HG02798 (cell line): ENCODE measurements at regions not wholly inside any gene's neighbourhood (a gene's known extent, or its start where the extent isn't known, plus 50 kb on each side); places are given as distances from the start of the nearest gene placed in this dataset.

ENCODE experiments used
- ATAC-seq: cut with Tn5 transposase; IDR thresholded peaks from one replicate; pipeline ENCODE4 v1.9.1; 2021; ENCODE audit warnings: mild to moderate bottlenecking; ENCODE audit not compliant: unreplicated experiment, poor library complexity

- no peak for ATAC-seq
These were observed 1476.9 kb downstream of the ARAP2 start for GRCh38 chr4:34767407-34767806.

GRCh38 chr4:34771632-34772031 lies 1472.7 kb downstream of the ARAP2 start:
- no peak for ATAC-seq

GRCh38 chr4:34790131-34790530 lies 1454.2 kb downstream of the ARAP2 start:
- ATAC-seq, result no peak

GRCh38 chr4:34791209-34791608 lies 1453.1 kb downstream of the ARAP2 start:
- no peak for ATAC-seq

- no peak for ATAC-seq
These were observed 1443.4 kb downstream of the ARAP2 start for GRCh38 chr4:34800953-34801352.

- ATAC-seq, result no peak
These were observed 1430.0 kb downstream of the ARAP2 start for GRCh38 chr4:34814266-34814665.

- no peak for ATAC-seq
These were observed 1419.8 kb downstream of the ARAP2 start for GRCh38 chr4:34824515-34824914.

GRCh38 chr4:34826660-34827059 lies 1417.7 kb downstream of the ARAP2 start:
- no peak for ATAC-seq

- ATAC-seq, result no peak
These were observed 1398.4 kb downstream of the ARAP2 start for GRCh38 chr4:34845926-34846325.

GRCh38 chr4:34850421-34850820 lies 1393.9 kb downstream of the ARAP2 start:
- ATAC-seq, result no peak

- no peak for ATAC-seq
These were observed 1393.3 kb downstream of the ARAP2 start for GRCh38 chr4:34850968-34851367.

- ATAC-seq, result no peak
These were observed 1392.9 kb downstream of the ARAP2 start for GRCh38 chr4:34851411-34851810.

- ATAC-seq, result no peak
These were observed 1389.9 kb downstream of the ARAP2 start for GRCh38 chr4:34854451-34854850.

GRCh38 chr4:34861666-34862065 lies 1382.6 kb downstream of the ARAP2 start:
- ATAC-seq, result no peak

- no peak for ATAC-seq
These were observed 1365.4 kb downstream of the ARAP2 start for GRCh38 chr4:34878961-34879360.

GRCh38 chr4:34880246-34880645 lies 1364.1 kb downstream of the ARAP2 start:
- ATAC-seq, result no peak

GRCh38 chr4:34891892-34892291 lies 1352.4 kb downstream of the ARAP2 start:
- no peak for ATAC-seq

- ATAC-seq, result no peak
These were observed 1350.9 kb downstream of the ARAP2 start for GRCh38 chr4:34893382-34893781.

- no peak for ATAC-seq
These were observed 1324.3 kb downstream of the ARAP2 start for GRCh38 chr4:34920032-34920431.

- no peak for ATAC-seq
These were observed 1322.9 kb downstream of the ARAP2 start for GRCh38 chr4:34921391-34921790.

- no peak for ATAC-seq
These were observed 1322.0 kb downstream of the ARAP2 start for GRCh38 chr4:34922325-34922724.

- no peak for ATAC-seq
These were observed 1311.7 kb downstream of the ARAP2 start for GRCh38 chr4:34932591-34932990.

- no peak for ATAC-seq
These were observed 1308.6 kb downstream of the ARAP2 start for GRCh38 chr4:34935739-34936138.
